ENCODE measurements at regions not wholly inside any gene's neighbourhood (a gene's known extent, or its start where the extent isn't known, plus 50 kb on each side); places are given as distances from the start of the nearest gene placed in this dataset.
A peak's percentile ranks its signal among the peaks of the same experiment; 100 is the strongest.

GRCh38 chr1:219086956-219087469 lies 86.7 kb upstream of the LYPLAL1 start:
- DNase-seq (ENCODE audit: low read depth) (no peak), FAIRE-seq (no peak)
- no peaks in the 10 kb centered on the region for H3K36me3 ChIP-seq (ENCODE audit: control insufficient read depth, insufficient read depth, low read length)
- TF ChIP-seq CTCF (IDR thresholded peaks at IDR 0.05; ENCODE audit: insufficient read depth, low read length, severe bottlenecking): no peak
- H3K4me3 ChIP-seq (ENCODE audit: low read depth, low read length): no peak overlapping the region
- no peaks in the 10 kb centered on the region for H3K27me3 ChIP-seq (ENCODE audit: control insufficient read depth, insufficient read depth, low read length)

GRCh38 chr1:219088778-219089557 lies 84.7 kb upstream of the LYPLAL1 start:
- Histone ChIP-seq H3K27me3 (ENCODE audit: control insufficient read depth, insufficient read depth, low read length) (no peaks in the 10 kb centered on the region), H3K36me3 (ENCODE audit: control insufficient read depth, insufficient read depth, low read length) (no peaks in the 10 kb centered on the region), H3K4me3 (ENCODE audit: low read depth, low read length) (no peak overlapping the region)
- peak; percentile 97 for DNase-seq (ENCODE audit: low read depth)
- TF ChIP-seq CTCF (IDR thresholded peaks at IDR 0.05; ENCODE audit: insufficient read depth, low read length, severe bottlenecking): no peak
- FAIRE-seq: peak; percentile 96

- no peak for TF ChIP-seq CTCF (IDR thresholded peaks at IDR 0.05; ENCODE audit: insufficient read depth, low read length, severe bottlenecking)
- no peak overlapping the region for H3K4me3 ChIP-seq (ENCODE audit: low read depth, low read length)
- no peaks in the 10 kb centered on the region for H3K36me3 ChIP-seq (ENCODE audit: control insufficient read depth, insufficient read depth, low read length)
- no peak for FAIRE-seq
- no peaks in the 10 kb centered on the region for H3K27me3 ChIP-seq (ENCODE audit: control insufficient read depth, insufficient read depth, low read length)
- no peak for DNase-seq (ENCODE audit: low read depth)
These were observed 83.1 kb upstream of the LYPLAL1 start for GRCh38 chr1:219090607-219091006.

- Histone ChIP-seq H3K4me3 (ENCODE audit: low read depth, low read length) (no peak overlapping the region), H3K36me3 (ENCODE audit: control insufficient read depth, insufficient read depth, low read length) (no peaks in the 10 kb centered on the region), H3K27me3 (ENCODE audit: control insufficient read depth, insufficient read depth, low read length) (no peaks in the 10 kb centered on the region)
- no peak for TF ChIP-seq CTCF (IDR thresholded peaks at IDR 0.05; ENCODE audit: insufficient read depth, low read length, severe bottlenecking)
- DNase-seq (ENCODE audit: low read depth): peak; percentile 74
- no peak for FAIRE-seq
These were observed 81.5 kb upstream of the LYPLAL1 start for GRCh38 chr1:219092206-219092605.

- no peak for FAIRE-seq
- no peak for TF ChIP-seq CTCF (IDR thresholded peaks at IDR 0.05; ENCODE audit: insufficient read depth, low read length, severe bottlenecking)
- no peaks in the 10 kb centered on the region for H3K27me3 ChIP-seq (ENCODE audit: control insufficient read depth, insufficient read depth, low read length)
- DNase-seq (ENCODE audit: low read depth): no peak
- H3K36me3 ChIP-seq (ENCODE audit: control insufficient read depth, insufficient read depth, low read length): no peaks in the 10 kb centered on the region
- no peak overlapping the region for H3K4me3 ChIP-seq (ENCODE audit: low read depth, low read length)
These were observed 74.4 kb upstream of the LYPLAL1 start for GRCh38 chr1:219099307-219099706.

Data from bronchial epithelial cell (primary cell).